ENCODE measurements at regions not wholly inside any gene's neighbourhood (a gene's known extent, or its start where the extent isn't known, plus 50 kb on each side); places are given as distances from the start of the nearest gene placed in this dataset.

DNA sequence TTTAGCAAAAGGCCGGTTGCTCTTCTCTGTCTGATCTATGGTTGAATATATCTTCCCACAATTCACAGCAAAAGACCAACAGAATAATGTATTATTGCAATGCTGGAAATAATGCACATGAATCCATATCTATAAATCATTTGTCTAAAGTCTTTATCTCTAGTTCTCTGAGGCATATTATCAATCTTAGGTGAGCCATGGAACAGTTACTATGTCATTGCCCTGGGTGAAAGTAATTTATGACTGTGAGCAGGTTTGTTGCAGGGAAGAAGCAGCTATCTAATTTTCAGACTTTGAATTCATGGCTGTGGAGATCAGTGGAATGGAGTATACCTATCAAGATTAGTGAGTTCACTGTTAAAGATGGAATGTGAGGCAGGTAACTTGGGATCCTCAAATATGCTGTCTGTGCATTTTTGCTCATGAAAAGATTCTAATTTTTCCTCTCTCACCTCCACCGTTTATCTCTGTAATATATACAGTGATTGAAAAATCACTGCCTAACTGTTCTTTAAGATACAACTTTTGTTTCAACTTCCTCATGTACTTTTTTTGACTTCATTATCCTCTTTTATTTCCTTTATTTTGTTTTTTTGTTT lies 256.8 kb upstream of the ARSJ start:
- ChIA-PET CTCF (ENCODE audit: unreplicated experiment) (no interaction called here), POLR2A (no interaction called here)
- intact Hi-C loops (cut with micrococcal nuclease; ENCODE audit: unreplicated experiment): no loop called here
- Histone ChIP-seq H4K20me1 (ENCODE audit: insufficient read depth, low read length) (no peaks in the 10 kb centered on the region), H3K9me3 (ENCODE audit: low read length) (no peaks in the 10 kb centered on the region), H3K27ac (ENCODE audit: low read depth, low read length, poor library complexity, severe bottlenecking) (no peak overlapping the region), H3K4me3 (ENCODE audit: low read depth, low read length, poor library complexity, severe bottlenecking) (no peak overlapping the region), H3K79me2 (ENCODE audit: insufficient read depth, low read depth, low read length) (no peaks in the 10 kb centered on the region), H3K4me2 (ENCODE audit: low read length) (no peak overlapping the region), H3K9me2 (ENCODE audit: insufficient read depth, low read length) (no peaks in the 10 kb centered on the region), H3K4me1 (ENCODE audit: insufficient read depth, low read length, poor library complexity, severe bottlenecking) (no peaks in the 10 kb centered on the region), H3K36me3 (ENCODE audit: insufficient read depth, low read length) (no peaks in the 10 kb centered on the region), H2AFZ (ENCODE audit: low read length) (no peak overlapping the region)
- TF ChIP-seq, protein P1, sequence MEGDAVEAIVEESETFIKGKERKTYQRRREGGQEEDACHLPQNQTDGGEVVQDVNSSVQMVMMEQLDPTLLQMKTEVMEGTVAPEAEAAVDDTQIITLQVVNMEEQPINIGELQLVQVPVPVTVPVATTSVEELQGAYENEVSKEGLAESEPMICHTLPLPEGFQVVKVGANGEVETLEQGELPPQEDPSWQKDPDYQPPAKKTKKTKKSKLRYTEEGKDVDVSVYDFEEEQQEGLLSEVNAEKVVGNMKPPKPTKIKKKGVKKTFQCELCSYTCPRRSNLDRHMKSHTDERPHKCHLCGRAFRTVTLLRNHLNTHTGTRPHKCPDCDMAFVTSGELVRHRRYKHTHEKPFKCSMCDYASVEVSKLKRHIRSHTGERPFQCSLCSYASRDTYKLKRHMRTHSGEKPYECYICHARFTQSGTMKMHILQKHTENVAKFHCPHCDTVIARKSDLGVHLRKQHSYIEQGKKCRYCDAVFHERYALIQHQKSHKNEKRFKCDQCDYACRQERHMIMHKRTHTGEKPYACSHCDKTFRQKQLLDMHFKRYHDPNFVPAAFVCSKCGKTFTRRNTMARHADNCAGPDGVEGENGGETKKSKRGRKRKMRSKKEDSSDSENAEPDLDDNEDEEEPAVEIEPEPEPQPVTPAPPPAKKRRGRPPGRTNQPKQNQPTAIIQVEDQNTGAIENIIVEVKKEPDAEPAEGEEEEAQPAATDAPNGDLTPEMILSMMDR (conservative IDR thresholded peaks at IDR 0.05; ENCODE audit: low read length): no peak
- no peak for TF ChIP-seq EZH2phosphoT487 (IDR thresholded peaks at IDR 0.05; ENCODE audit: borderline replicate concordance, low read depth, low read length)
- DNase-seq (ENCODE audit: low spot score): no peak
- no TSS peak for BruUV-seq (replicated peaks)

DNA sequence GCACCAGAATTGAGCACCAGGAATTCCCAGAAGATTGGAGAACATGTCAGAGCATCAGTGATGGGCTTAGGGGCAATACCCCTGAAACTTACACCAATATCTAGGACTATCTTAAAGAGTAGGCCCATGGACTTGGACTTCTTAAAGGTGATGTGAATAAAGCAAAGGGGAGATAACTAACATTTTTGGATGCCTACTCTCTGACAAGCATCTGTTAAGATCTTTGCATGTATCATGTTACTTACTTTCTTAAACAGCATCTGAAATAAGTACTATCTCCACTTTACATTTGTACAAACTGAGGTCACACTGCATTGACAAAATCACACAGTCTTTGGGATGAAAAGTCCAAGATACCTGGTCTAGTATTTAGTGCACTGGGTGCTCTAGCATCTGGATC lies 258.6 kb upstream of the ARSJ start:
- TF ChIP-seq, protein P1 (conservative IDR thresholded peaks at IDR 0.05; ENCODE audit: low read length): no peak
- TF ChIP-seq EZH2phosphoT487 (IDR thresholded peaks at IDR 0.05; ENCODE audit: borderline replicate concordance, low read depth, low read length): no peak
- no peak overlapping the region for H3K4me3 ChIP-seq (ENCODE audit: low read depth, low read length, poor library complexity, severe bottlenecking)
- POLR2A ChIA-PET: no interaction called here
- intact Hi-C loops (cut with micrococcal nuclease; ENCODE audit: unreplicated experiment): no loop called here
- H3K4me2 ChIP-seq (ENCODE audit: low read length): no peak overlapping the region
- no peak for DNase-seq (ENCODE audit: low spot score)
- no peak overlapping the region for H2AFZ ChIP-seq (ENCODE audit: low read length)
- no peaks in the 10 kb centered on the region for H3K9me3 ChIP-seq (ENCODE audit: low read length)
- H3K36me3 ChIP-seq (ENCODE audit: insufficient read depth, low read length): no peaks in the 10 kb centered on the region
- no peaks in the 10 kb centered on the region for H4K20me1 ChIP-seq (ENCODE audit: insufficient read depth, low read length)
- no TSS peak for BruUV-seq (replicated peaks)
- H3K9me2 ChIP-seq (ENCODE audit: insufficient read depth, low read length): no peaks in the 10 kb centered on the region
- H3K27ac ChIP-seq (ENCODE audit: low read depth, low read length, poor library complexity, severe bottlenecking): no peak overlapping the region
- H3K4me1 ChIP-seq (ENCODE audit: insufficient read depth, low read length, poor library complexity, severe bottlenecking): no peaks in the 10 kb centered on the region
- H3K79me2 ChIP-seq (ENCODE audit: insufficient read depth, low read depth, low read length): no peaks in the 10 kb centered on the region
- CTCF ChIA-PET (ENCODE audit: unreplicated experiment): no interaction called here

DNA sequence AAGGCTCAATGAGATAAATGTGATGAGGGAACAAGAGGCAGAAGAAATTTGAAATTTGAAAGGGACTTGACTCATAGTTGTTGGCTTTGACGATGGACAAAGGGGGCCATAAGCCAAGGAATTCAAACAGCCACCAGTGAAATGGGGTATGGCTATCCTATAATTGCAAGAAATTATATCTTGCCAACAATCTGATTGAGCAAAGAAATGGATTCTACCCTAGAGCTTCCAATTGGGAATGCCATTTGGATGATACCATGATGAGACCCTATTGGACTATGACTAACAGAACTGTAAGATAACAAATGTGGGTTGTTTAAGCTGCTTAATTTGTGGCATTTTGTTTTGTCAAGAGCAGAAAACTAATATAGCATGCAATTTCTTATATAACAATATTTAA lies 270.1 kb upstream of the ARSJ start:
- H2AFZ ChIP-seq (ENCODE audit: low read length): no peak overlapping the region
- H3K4me3 ChIP-seq (ENCODE audit: low read depth, low read length, poor library complexity, severe bottlenecking): no peak overlapping the region
- H3K79me2 ChIP-seq (ENCODE audit: insufficient read depth, low read depth, low read length): no peaks in the 10 kb centered on the region
- no peaks in the 10 kb centered on the region for H3K36me3 ChIP-seq (ENCODE audit: insufficient read depth, low read length)
- H3K9me3 ChIP-seq (ENCODE audit: low read length): no peaks in the 10 kb centered on the region
- no peaks in the 10 kb centered on the region for H3K9me2 ChIP-seq (ENCODE audit: insufficient read depth, low read length)
- CTCF ChIA-PET (ENCODE audit: unreplicated experiment): no interaction called here
- BruUV-seq (replicated peaks): no TSS peak
- intact Hi-C loops (cut with micrococcal nuclease; ENCODE audit: unreplicated experiment): no loop called here
- no peaks in the 10 kb centered on the region for H3K4me1 ChIP-seq (ENCODE audit: insufficient read depth, low read length, poor library complexity, severe bottlenecking)
- H3K27ac ChIP-seq (ENCODE audit: low read depth, low read length, poor library complexity, severe bottlenecking): no peak overlapping the region
- H4K20me1 ChIP-seq (ENCODE audit: insufficient read depth, low read length): no peaks in the 10 kb centered on the region
- DNase-seq (ENCODE audit: low spot score): no peak
- no peak for TF ChIP-seq EZH2phosphoT487 (IDR thresholded peaks at IDR 0.05; ENCODE audit: borderline replicate concordance, low read depth, low read length)
- TF ChIP-seq, protein P1 (conservative IDR thresholded peaks at IDR 0.05; ENCODE audit: low read length): no peak
- H3K4me2 ChIP-seq (ENCODE audit: low read length): no peak overlapping the region
- POLR2A ChIA-PET: interaction anchor here (0.7 kb wide), 1 partner anchor 411 kb away, joined by 3 read pairs; no protein-coding TSS in a partner anchor

Measured in OCI-LY7 (cell line).